IPS-15b (cell line): ENCODE measurements at regions not wholly inside any gene's neighbourhood (a gene's known extent, or its start where the extent isn't known, plus 50 kb on each side); places are given as distances from the start of the nearest gene placed in this dataset.

Experiments
- H3K27me3 ChIP-seq: one replicate; pipeline ENCODE4 v1.6.1; 2013; ENCODE audit warnings: low read length; ENCODE audit not compliant: control insufficient read depth, insufficient read depth
- H3K36me3 ChIP-seq: one replicate; pipeline ENCODE4 v1.6.1; 2013; ENCODE audit warnings: low read length; ENCODE audit not compliant: control insufficient read depth, insufficient read depth
- H3K4me1 ChIP-seq: one replicate; pipeline ENCODE4 v1.6.1; 2013; ENCODE audit warnings: mild to moderate bottlenecking, low read length; ENCODE audit not compliant: control insufficient read depth, insufficient read depth
- H3K4me3 ChIP-seq: one replicate; pipeline ENCODE4 v1.5.1; 2013; ENCODE audit warnings: low read depth, low read length
- H3K9ac ChIP-seq: one replicate; pipeline ENCODE4 v1.6.1; 2013; ENCODE audit warnings: low read depth, mild to moderate bottlenecking, low read length
- H3K9me3 ChIP-seq: one replicate; pipeline ENCODE4 v1.6.1; 2013; ENCODE audit warnings: mild to moderate bottlenecking, low read length; ENCODE audit not compliant: control insufficient read depth, insufficient read depth

- H3K9ac ChIP-seq: no peak overlapping the region
- H3K36me3 ChIP-seq: no peaks in the 10 kb centered on the region
- H3K4me3 ChIP-seq: no peak overlapping the region
- no peaks in the 10 kb centered on the region for H3K9me3 ChIP-seq
- no peaks in the 10 kb centered on the region for H3K27me3 ChIP-seq
- no peaks in the 10 kb centered on the region for H3K4me1 ChIP-seq
These were observed 330.7 kb downstream of the PCDH20 start for GRCh38 chr13:61084988-61085387.

- no peak overlapping the region for H3K9ac ChIP-seq
- H3K9me3 ChIP-seq: no peaks in the 10 kb centered on the region
These were observed 336.5 kb downstream of the PCDH20 start for GRCh38 chr13:61078976-61079770.

DNA sequence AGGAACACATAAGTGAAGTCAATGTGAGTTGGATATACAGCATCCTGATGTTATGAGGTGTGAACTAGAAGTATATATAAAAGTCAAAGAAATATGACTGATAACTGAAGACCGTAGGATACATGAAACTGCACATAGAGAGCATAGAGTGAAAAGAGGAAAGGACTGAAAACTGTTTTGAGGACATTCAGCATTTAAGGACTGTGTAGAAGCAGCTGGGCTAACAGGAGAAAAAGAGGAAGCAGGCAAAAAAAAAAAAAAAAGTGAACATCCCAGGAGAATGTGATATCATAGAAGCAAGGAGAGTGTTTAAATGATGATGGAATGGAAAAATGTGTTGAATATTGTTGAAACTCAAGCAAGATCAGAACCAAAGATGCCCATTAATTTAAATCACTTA, 363.5 kb downstream of the PCDH20 start:
- Histone ChIP-seq H3K9me3 (no peaks in the 10 kb centered on the region), H3K4me1 (no peaks in the 10 kb centered on the region), H3K9ac (no peak overlapping the region), H3K4me3 (no peak overlapping the region), H3K27me3 (no peaks in the 10 kb centered on the region), H3K36me3 (no peaks in the 10 kb centered on the region)

More at GRCh38 chr13:61078976-61079770, 336.5 kb downstream of the PCDH20 start:
- Histone ChIP-seq H3K36me3 (no peaks in the 10 kb centered on the region), H3K4me3 (no peak overlapping the region), H3K27me3 (no peaks in the 10 kb centered on the region), H3K4me1 (peaks cover 10% of the 10 kb centered on the region)

GRCh38 chr13:61045251-61045650, 370.4 kb downstream of the PCDH20 start:
- no peaks in the 10 kb centered on the region for H3K4me1 ChIP-seq
- no peak overlapping the region for H3K9ac ChIP-seq
- H3K4me3 ChIP-seq: no peak overlapping the region

DNA sequence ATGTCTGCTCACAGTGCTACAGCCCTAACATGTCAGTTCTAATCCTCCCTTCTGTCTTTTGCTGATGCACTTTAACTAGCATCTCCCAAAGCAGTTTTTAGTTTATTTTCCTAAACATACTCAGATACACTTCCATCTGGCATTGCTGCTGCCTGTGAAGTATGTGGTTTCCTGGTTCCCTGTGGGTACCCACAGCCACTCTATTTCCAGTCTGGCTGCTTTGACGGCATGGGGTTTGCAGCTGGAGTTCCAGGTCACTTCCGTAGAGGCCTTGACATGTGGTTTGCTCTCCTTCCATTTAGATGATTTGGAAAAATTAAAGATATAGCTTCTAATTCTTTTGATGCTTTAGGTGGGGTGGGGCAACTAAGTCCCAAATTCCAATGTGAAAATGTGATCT, 375.5 kb downstream of the PCDH20 start:
- Histone ChIP-seq H3K9ac (no peak overlapping the region), H3K4me3 (no peak overlapping the region), H3K36me3 (no peaks in the 10 kb centered on the region), H3K9me3 (no peaks in the 10 kb centered on the region), H3K27me3 (no peaks in the 10 kb centered on the region), H3K4me1 (no peaks in the 10 kb centered on the region)

More at GRCh38 chr13:61045251-61045650, 370.4 kb downstream of the PCDH20 start:
- no peaks in the 10 kb centered on the region for H3K36me3 ChIP-seq
- H3K27me3 ChIP-seq: no peaks in the 10 kb centered on the region
- no peaks in the 10 kb centered on the region for H3K9me3 ChIP-seq

- Histone ChIP-seq H3K4me3 (no peak overlapping the region), H3K36me3 (no peaks in the 10 kb centered on the region), H3K9ac (no peak overlapping the region), H3K27me3 (no peaks in the 10 kb centered on the region), H3K4me1 (no peaks in the 10 kb centered on the region), H3K9me3 (no peaks in the 10 kb centered on the region)
These were observed 376.3 kb downstream of the PCDH20 start for GRCh38 chr13:61039302-61039701.

DNA sequence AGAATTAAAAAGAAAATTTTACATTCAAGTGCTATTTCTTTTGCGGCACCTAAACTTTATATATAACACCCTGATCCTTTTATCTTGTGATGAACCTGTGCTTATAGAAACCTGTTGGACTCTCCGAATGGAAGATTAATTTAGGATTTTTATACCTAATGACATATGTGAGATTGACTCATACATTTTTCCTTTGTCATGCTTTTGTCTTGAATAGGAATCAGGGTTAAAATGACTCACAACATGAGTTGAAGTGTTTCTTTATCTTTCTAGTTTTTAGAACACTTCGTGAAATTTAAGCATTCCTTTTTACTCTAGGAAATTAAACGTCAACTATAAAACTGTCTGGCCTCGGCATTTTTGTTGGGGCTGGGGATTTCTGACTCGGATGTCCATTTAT, 378.9 kb downstream of the PCDH20 start:
- H3K4me1 ChIP-seq: no peaks in the 10 kb centered on the region
- H3K9ac ChIP-seq: no peak overlapping the region
- no peaks in the 10 kb centered on the region for H3K9me3 ChIP-seq
- H3K4me3 ChIP-seq: no peak overlapping the region
- H3K27me3 ChIP-seq: no peaks in the 10 kb centered on the region
- no peaks in the 10 kb centered on the region for H3K36me3 ChIP-seq

- Histone ChIP-seq H3K9me3 (no peaks in the 10 kb centered on the region), H3K36me3 (no peaks in the 10 kb centered on the region), H3K4me1 (no peaks in the 10 kb centered on the region), H3K4me3 (no peak overlapping the region), H3K27me3 (no peaks in the 10 kb centered on the region), H3K9ac (no peak overlapping the region)
These were observed 385.2 kb downstream of the PCDH20 start for GRCh38 chr13:61030445-61030844.

DNA sequence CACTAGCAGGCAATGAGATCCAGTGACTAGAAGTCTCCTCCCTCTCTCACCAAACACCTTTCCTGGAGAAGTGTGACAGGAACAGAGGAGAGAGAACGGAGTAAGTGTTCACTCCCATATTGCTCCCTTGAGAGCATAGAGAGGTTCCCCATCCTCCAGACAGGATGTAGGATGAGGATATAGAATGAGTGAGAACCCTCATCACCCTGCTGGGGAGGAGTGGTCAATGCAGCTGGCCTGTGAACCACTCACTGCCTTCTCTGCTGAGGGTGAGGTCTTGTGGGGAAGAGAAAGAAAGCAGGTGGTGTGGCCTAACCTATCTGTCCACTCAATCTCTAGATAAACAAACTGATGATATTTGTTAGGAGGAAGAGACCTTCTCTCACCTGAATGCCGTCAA, 386.6 kb downstream of the PCDH20 start:
- Histone ChIP-seq H3K9me3 (no peaks in the 10 kb centered on the region), H3K4me3 (no peak overlapping the region), H3K36me3 (no peaks in the 10 kb centered on the region), H3K27me3 (no peaks in the 10 kb centered on the region), H3K9ac (no peak overlapping the region), H3K4me1 (no peaks in the 10 kb centered on the region)

- Histone ChIP-seq H3K4me1 (no peaks in the 10 kb centered on the region), H3K27me3 (no peaks in the 10 kb centered on the region), H3K4me3 (no peak overlapping the region), H3K36me3 (no peaks in the 10 kb centered on the region), H3K9me3 (no peaks in the 10 kb centered on the region), H3K9ac (no peak overlapping the region)
These were observed 391.6 kb downstream of the PCDH20 start for GRCh38 chr13:61024046-61024445.

DNA sequence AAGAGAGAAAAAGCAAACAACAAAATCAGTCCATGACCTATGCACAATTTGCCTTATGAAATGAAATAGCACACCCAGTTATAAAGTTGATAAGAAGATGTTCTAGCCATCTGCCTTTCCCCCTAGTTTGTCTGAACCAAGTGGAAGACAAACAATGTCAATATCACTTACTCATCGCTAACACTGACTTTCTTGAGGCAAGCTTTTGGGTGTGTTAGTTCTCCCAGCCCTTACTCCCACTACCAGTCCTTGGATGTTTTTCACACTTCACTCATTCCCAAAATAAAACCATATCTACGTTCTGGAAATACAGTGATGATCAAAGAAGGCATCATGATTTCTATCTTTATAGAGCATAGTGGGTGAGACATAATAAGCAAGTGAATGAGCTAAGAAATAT, 393.8 kb downstream of the PCDH20 start:
- Histone ChIP-seq H3K36me3 (no peaks in the 10 kb centered on the region), H3K27me3 (no peaks in the 10 kb centered on the region), H3K4me1 (no peaks in the 10 kb centered on the region), H3K4me3 (no peak overlapping the region), H3K9ac (no peak overlapping the region), H3K9me3 (no peaks in the 10 kb centered on the region)

DNA sequence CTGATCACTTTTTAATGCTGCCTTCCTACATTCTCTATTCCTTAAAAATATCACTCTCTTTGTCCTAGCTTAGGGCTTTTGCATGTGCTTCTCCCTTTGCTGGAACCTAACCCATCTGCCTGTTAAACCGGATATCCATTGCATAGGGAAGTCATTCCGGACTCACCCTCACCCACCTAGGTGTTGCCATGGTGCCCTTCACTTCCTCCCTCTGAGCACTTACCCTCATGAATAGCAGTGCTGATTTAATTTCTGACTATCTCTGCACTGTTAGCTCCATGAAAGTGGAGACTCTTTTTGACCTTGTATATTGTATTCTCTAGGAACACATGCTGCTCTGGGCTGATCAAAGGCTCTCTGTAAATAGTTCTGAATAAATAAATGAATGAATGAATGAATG, 401.9 kb downstream of the PCDH20 start:
- no peaks in the 10 kb centered on the region for H3K4me1 ChIP-seq
- H3K36me3 ChIP-seq: no peaks in the 10 kb centered on the region
- no peaks in the 10 kb centered on the region for H3K9me3 ChIP-seq
- no peak overlapping the region for H3K4me3 ChIP-seq
- H3K27me3 ChIP-seq: no peaks in the 10 kb centered on the region
- H3K9ac ChIP-seq: no peak overlapping the region
